ENCODE measurements at regions not wholly inside any gene's neighbourhood (a gene's known extent, or its start where the extent isn't known, plus 50 kb on each side); places are given as distances from the start of the nearest gene placed in this dataset.
"Not testable (repeated sequence)": the region's sequence is repeated elsewhere in the genome, so short reads cannot be mapped to it uniquely, and the experiment has no call there.

GRCh38 chr4:59247032-59247431, 1953.1 kb upstream of the ADGRL3 start:
- DNase-seq, result no peak

DNA sequence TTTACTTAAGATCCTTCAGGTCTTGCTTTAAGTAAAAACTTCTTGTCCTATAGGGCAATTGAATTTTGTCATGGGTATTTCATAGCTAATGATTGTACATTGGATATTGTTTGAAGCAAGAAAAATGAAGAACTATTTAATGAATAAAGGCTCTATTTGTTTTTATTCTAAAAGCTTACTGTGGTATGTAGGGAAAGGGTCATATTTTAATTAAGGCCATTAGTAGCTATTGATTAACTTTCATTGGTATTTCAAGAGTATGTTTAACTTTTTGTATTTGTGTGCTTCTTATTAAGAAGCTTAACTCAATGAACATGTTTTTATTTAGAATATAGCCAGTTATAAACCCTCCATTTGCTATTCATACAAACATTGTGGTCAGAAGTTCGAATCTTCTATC, 1951.8 kb upstream of the ADGRL3 start:
- no peak for DNase-seq

- no peak for DNase-seq
These were observed 1951.0 kb upstream of the ADGRL3 start for GRCh38 chr4:59249110-59249509.

DNA sequence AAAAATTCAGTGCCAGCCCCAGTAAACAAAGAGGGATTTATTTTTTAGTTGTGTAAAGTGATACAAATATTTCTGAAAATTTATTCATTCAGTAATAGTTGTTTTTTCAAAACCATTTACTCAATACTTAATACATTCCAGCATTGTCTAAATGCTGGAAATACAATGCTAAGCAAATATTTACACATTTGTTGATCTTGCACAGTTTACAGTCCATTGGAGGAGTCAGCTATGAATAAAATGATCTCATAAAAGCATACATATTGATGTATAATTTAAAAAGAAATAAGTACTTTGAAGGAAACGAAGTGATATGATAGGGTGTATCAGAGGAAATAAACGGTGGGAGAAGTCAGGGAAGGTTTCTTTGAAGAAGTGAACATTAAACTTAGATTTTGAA, 1942.1 kb upstream of the ADGRL3 start:
- no peak for DNase-seq

DNA sequence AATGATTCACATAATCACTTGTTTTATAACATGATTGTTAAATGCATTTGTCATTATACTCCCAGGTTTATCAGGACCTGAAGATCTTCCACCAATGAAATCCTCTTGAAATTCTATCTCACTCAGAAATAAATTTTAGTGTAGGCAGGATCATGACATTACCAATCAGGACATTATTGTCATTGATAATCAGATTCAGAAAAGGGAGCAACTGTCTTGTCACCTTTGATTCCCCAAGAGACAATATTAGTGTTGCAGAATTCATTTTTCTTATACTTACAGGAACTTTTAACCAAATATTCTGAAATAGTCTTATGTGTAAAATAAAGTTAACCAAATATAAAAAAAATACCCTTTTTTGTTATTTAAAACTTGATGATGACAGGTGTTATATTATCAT, 1892.5 kb upstream of the ADGRL3 start:
- no peak for DNase-seq

- no peak for DNase-seq
These were observed 1885.5 kb upstream of the ADGRL3 start for GRCh38 chr4:59314637-59315036.

GRCh38 chr4:59339631-59340030, 1860.5 kb upstream of the ADGRL3 start:
- no peak for DNase-seq

DNA sequence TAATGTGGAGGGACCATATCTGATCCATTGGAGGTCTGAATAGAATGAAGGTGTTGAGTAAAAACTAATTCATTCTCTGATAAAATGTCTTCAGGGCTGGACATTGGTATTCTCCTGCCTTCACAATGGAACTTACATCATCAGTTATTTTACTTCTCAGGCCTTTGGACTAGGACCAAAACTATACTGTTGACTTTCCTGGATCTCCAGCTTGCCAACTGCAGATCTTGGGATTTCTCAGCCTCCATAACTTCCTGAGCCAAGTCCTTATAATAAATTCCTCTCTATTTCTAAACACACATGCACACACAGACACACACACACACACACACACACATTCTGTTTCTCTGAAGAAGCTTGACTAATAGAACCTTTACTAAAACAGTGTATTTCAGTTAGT, 1858.6 kb upstream of the ADGRL3 start:
- no peak for DNase-seq

DNA sequence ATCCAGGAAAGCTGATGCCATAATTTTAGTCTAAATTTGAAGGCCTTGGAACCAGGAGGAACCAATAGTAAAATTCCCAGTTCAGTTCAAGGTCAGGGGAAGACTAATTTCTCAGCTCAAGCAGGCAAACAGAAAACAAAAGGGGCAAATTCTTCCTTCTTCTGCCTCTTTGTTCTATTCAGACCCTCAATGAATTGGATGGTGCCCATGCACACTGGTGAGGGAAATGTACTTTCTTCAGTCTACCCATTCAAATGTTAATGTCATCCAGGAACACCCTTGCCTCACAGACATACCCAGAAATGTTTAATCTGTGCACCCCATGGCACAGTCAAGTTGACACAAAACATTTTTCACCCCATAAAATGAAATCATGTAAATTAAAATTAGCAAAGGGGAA, 1851.2 kb upstream of the ADGRL3 start:
- DNase-seq, result no peak

DNA sequence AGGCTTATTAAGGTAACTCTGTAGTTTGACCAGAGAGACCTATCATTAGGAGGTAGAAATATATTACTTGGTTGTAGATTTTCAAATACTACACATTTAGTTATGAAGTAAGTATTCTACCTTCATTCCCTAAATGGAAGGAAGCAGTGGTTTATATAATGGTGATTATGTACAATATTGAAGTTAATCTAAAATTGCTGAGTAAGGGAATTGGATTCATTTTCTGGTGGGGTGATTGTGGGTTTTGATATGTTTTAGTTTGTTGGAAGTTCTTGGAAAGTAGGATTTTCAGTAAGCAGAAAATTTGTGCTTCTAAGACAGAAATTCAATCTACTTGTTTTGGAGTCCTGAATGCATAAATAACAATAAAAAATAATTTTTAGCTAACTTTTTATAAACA, 1830.9 kb upstream of the ADGRL3 start:
- no peak for DNase-seq

DNA sequence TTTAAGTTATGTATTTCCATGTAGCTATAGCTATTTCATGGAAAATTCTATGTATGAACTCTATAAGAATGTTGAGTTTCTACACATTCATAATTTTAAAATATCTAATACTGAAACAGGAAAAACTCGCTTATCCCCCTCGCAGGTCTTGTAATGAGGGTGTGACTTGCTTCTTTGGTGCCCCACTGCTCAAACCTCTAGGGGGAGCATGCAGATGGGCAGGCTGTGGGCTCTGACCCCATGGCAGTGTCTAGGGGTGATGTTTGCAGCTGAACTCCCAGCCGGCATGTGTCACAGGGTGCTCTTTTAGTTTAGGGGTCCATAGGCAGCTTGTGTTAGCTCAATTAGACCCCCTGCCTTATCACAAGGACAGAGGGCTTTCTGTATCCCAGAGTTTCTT, 1825.7 kb upstream of the ADGRL3 start:
- DNase-seq, result no peak

- no peak for DNase-seq
These were observed 1819.2 kb upstream of the ADGRL3 start for GRCh38 chr4:59380841-59381366.

DNA sequence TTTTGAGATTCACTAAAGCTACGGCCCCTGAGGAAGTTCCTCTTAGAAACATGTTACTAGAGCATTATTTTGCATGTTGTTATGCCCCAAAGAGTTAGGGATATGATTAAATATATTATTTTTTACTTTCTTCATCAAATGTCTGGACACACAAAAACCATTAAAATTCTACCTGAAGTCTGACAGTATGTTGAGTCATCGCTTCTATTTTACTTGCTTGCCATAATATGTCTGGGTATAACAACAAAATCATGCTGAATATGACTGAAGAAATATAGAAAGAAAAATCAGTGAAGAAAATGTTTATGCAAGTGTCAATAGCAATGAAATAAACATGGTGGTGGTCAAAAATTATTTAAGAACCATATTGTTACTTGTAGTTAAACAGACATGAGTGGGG, 1818.5 kb upstream of the ADGRL3 start:
- DNase-seq, result no peak

DNA sequence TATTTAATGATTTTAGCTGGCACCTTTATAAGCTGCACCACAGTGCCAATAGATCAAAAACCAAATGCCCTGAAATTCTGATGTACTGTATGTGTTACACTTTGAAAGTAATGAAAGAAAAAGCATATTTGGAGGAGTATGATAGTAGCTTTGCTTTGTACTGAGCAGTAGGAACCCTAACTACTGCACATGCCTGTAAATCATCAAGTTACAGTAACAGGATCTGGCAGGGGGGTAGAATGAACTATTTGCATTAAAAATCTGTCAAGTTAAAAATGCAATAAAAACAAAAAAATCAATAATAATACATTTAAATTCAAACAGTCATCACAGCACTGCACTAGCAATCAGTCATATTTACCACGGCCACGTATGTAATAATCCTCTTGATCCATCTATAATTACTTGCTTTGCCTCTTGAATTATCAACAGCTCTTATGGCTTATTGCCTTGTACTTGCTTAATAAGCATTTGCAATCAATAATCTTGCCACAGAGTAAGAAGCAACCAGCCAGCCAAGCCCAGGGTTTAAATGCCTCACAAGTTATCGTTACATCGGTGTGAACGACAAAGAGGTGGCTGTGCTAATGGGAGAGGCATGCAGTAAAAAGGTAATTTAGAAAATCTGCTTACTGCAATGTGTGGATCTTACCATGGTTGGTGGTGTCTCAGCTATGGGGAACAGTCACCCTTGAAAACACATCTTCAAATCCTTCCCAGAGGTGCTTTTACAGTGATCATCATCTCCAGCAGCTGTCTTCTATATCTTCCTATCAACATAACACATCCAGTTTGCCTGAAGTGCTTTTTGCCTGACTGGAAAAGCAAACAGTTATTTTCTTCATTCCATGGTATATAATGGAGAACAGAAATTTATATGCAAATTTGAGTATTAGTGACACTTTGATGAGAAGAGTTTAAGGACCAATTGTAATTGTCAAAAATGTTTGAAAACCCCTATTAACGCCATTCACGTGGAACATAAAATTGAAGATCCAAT, 1812.1 kb upstream of the ADGRL3 start:
- DNase-seq, result no peak

DNA sequence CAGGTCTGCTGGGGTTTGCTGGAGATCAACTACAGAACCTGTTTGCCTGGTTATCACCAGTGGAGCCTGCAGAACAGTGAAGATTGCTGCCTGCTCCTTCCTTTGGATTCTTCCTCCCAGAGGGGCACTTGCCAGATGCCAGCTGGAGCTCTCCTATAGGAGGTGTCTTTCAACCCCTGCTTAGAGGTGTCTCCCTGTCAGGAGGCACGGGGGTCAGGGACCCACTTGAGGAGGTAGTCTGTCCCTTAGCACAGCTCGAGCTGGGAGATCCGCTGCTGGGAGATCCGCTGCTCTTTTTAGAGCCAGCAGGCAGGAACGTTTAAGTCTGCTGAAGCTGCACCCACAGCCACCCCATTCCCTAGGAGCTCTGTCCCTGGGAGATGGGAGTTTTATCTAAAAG, 1806.3 kb upstream of the ADGRL3 start:
- no peak for DNase-seq

GRCh38 chr4:59400334-59400733, 1799.8 kb upstream of the ADGRL3 start:
- DNase-seq, result no peak

DNA sequence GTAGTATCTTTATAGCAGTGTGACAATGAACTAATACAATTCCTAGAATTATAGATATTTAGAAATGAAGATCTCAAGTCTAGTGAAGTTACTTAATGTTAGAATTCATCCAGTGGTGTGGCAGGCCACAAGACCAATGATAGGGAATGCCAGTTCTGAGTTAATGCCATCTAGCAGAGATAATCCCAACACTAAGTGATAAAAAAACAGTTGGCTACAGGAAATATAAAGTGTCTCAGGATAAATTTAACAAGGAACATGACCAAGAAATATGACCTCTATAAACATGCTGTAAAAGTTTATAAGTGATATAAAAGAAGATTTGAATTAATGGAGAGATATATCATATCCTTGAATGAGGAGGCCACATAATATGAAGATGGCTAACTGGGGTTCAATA, 1790.5 kb upstream of the ADGRL3 start:
- no peak for DNase-seq

GRCh38 chr4:59412739-59413138, 1787.4 kb upstream of the ADGRL3 start:
- DNase-seq, result no peak

DNA sequence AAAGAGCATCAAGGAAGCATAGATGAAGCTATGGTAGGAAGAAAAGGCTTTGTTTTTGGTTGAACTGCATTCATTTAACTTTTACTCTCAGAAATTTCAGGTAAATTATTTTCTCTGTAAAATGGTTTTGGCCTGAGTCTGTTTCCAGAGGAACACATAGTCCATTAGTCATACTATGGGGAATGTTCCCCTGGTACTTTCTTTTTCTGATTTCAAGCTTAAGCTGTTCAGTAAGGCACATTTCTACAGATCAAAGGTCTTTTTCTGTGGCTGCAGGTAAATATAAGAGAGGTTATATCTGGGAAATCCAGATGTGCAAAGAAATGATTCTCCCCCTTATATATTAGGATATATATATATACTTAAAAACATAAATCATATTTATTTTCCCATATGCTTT, 1744.4 kb upstream of the ADGRL3 start:
- DNase-seq, result no peak

DNA sequence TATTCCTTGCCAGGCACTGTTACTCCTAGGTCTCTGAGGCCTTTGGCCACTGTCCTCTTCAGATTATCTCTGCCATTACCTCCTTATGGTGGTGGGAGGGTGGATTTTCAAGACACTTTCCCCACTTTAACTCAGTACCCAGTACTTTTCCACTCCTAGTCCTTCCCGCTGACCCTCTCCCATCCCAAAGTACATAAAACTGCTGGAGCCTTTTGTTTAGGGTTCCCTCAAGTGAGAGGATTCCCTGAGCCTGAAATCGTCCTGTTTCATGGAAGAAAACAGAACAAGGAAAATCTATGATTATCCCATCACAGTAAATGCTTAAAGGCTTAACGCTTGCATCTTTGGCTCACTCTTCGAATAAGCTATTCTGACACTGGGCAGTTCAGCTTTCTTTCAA, 1742.5 kb upstream of the ADGRL3 start:
- DNase-seq, result no peak

GRCh38 chr4:59484944-59485343, 1715.2 kb upstream of the ADGRL3 start:
- no peak for DNase-seq

DNA sequence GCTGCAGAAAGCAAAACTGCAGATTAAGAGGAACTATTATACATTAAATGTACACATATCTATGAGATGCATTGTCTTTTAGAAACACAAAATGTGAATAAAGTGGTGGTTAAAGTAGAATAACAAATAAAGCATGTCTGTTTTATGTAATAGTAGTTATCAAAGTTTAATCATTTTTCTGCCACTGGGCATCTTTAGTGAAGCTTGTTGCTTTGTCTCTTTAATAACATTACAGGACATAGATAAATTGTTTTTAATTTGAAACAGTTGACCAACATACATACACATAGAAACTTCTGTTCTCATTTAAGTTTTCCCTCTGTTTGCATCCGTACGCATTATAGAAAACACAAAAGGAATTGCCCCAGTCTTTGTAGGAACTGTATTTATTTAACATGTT, 1700.0 kb upstream of the ADGRL3 start:
- DNase-seq, result no peak

- no peak for DNase-seq
These were observed 1696.4 kb upstream of the ADGRL3 start for GRCh38 chr4:59503731-59504130.

DNA sequence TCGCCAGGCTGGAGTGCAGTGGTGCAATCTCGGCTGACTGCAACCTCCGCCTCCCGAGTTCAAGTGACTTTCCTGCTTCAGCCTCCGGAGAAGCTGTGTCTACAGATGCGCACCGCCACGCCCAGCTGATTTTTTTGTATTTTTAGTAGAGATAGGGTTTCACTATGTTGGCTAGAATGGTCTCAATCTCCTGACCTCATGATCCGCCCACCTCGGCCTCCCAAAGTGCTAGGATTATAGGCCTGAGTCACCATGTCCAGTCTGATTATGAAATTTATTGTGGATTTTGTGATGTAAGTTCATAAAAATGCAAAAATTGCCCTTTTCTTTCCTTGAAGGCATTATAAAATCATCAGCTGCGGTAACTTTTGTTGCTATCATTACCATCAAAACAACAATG, 1688.3 kb upstream of the ADGRL3 start:
- not testable (repeated sequence) for DNase-seq

- DNase-seq, result no peak
These were observed 1683.1 kb upstream of the ADGRL3 start for GRCh38 chr4:59517007-59517406.

All from HCEC 1CT (cell line).